ENCODE measurements at regions not wholly inside any gene's neighbourhood (a gene's known extent, or its start where the extent isn't known, plus 50 kb on each side); places are given as distances from the start of the nearest gene placed in this dataset.

DNA sequence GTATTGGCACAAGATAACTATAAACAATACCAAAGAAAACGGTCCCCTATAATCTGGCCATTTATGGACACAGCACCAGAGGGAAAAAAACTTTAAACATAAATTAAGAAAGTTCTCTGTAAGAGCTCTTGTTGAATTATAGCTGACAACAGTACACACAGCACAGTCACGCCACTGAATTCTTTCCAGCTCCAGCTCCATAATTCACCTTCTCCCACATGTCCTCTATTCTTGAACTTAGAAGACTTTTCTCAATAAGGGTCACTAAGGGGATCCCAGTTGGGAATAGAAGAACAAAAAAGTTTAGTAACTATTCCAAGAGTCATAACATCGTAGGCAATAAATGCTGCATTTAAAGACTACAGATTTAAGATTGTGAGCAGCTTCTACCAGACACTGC lies 124.6 kb upstream of the CYP1B1 start:
- Mint-ChIP-seq H3K27me3 (ENCODE audit: insufficient read depth, unreplicated experiment) (no peaks in the 10 kb centered on the region), H3K36me3 (ENCODE audit: insufficient read depth, unreplicated experiment) (no peaks in the 10 kb centered on the region), H3K27ac (ENCODE audit: unreplicated experiment) (no peak overlapping the region), H3K9me3 (ENCODE audit: unreplicated experiment) (no peaks in the 10 kb centered on the region), H3K4me1 (ENCODE audit: low read depth, unreplicated experiment) (no peaks in the 10 kb centered on the region), H3K4me3 (ENCODE audit: unreplicated experiment) (no peak overlapping the region)
- ChIA-PET CTCF (no interaction called here), POLR2A (no interaction called here)
- Histone ChIP-seq H3K27me3 (replicated peaks; ENCODE audit: control insufficient read depth, insufficient read depth, low read length) (no peaks in the 10 kb centered on the region), H3K36me3 (ENCODE audit: control insufficient read depth, insufficient read depth, low read length) (no peaks in the 10 kb centered on the region), H3K4me3 (ENCODE audit: low read depth, low read length) (no peak overlapping the region), H3K9me3 (no peaks in the 10 kb centered on the region), H3K4me1 (no peaks in the 10 kb centered on the region)
- no peak for DNase-seq
- TF ChIP-seq, protein P1, sequence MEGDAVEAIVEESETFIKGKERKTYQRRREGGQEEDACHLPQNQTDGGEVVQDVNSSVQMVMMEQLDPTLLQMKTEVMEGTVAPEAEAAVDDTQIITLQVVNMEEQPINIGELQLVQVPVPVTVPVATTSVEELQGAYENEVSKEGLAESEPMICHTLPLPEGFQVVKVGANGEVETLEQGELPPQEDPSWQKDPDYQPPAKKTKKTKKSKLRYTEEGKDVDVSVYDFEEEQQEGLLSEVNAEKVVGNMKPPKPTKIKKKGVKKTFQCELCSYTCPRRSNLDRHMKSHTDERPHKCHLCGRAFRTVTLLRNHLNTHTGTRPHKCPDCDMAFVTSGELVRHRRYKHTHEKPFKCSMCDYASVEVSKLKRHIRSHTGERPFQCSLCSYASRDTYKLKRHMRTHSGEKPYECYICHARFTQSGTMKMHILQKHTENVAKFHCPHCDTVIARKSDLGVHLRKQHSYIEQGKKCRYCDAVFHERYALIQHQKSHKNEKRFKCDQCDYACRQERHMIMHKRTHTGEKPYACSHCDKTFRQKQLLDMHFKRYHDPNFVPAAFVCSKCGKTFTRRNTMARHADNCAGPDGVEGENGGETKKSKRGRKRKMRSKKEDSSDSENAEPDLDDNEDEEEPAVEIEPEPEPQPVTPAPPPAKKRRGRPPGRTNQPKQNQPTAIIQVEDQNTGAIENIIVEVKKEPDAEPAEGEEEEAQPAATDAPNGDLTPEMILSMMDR (IDR thresholded peaks at IDR 0.05; ENCODE audit: insufficient read depth in 1 of 2, low read depth in 1 of 2, low read length in 1 of 2, severe bottlenecking in 1 of 2, unreplicated experiment in 1 of 2) = no peak
- intact Hi-C loops (cut with micrococcal nuclease; ENCODE audit: unreplicated experiment) = no loop called here
- no TSS peak for BruUV-seq (replicated peaks)

DNA sequence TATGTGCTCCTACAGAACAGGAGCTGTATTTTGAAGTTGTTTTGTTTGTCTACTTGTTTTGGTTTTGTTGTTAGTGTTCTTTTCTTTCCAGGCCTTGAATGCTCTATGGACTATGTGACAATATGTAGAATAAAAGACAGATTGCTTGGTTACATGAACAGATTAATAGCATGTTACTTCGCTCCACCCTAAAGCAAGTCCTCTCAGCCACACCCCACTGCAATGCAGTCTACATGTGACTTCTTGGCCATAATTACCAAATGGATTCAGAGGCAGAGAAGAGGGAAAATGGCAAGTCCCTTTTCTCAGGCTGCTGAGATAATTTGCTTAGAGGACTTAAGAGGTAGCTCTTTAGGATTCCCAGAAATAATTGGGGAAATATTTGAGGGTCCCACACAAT lies 123.2 kb upstream of the CYP1B1 start:
- no peaks in the 10 kb centered on the region for H3K27me3 ChIP-seq (replicated peaks; ENCODE audit: control insufficient read depth, insufficient read depth, low read length)
- DNase-seq = no peak
- H3K9me3 ChIP-seq = no peaks in the 10 kb centered on the region
- Mint-ChIP-seq H3K27ac (ENCODE audit: unreplicated experiment) (no peak overlapping the region), H3K4me3 (ENCODE audit: unreplicated experiment) (no peak overlapping the region), H3K27me3 (ENCODE audit: insufficient read depth, unreplicated experiment) (no peaks in the 10 kb centered on the region), H3K36me3 (ENCODE audit: insufficient read depth, unreplicated experiment) (no peaks in the 10 kb centered on the region), H3K4me1 (ENCODE audit: low read depth, unreplicated experiment) (no peaks in the 10 kb centered on the region), H3K9me3 (ENCODE audit: unreplicated experiment) (no peaks in the 10 kb centered on the region)
- intact Hi-C loops (cut with micrococcal nuclease; ENCODE audit: unreplicated experiment) = no loop called here
- ChIA-PET POLR2A (no interaction called here), CTCF (no interaction called here)
- no peaks in the 10 kb centered on the region for H3K36me3 ChIP-seq (ENCODE audit: control insufficient read depth, insufficient read depth, low read length)
- BruUV-seq (replicated peaks) = no TSS peak
- no peaks in the 10 kb centered on the region for H3K4me1 ChIP-seq
- H3K4me3 ChIP-seq (ENCODE audit: low read depth, low read length) = no peak overlapping the region
- TF ChIP-seq, protein P1 (IDR thresholded peaks at IDR 0.05; ENCODE audit: insufficient read depth in 1 of 2, low read depth in 1 of 2, low read length in 1 of 2, severe bottlenecking in 1 of 2, unreplicated experiment in 1 of 2) = no peak

DNA sequence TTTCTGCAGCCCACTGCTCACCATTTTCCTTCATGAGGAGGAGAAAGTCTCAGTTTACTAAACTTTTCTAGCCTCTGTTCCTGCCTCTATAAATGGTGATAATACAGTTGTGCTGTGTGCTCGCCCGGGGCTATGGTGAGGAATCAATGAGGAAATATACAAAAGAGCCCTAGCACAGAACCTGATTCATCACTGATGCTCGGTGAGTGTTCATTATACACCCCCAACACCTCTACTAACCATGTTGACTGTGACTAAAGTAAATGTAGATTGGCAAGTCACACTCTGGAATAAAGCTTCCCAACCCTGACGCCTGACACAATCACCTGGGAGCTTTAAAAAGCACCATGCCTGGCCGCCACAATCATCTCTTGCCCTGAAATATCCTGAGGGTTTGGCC lies 118.8 kb upstream of the CYP1B1 start:
- CTCF ChIA-PET = interaction anchor here (0.5 kb wide), 1 partner anchor 611 kb away, joined by 3 read pairs; no protein-coding TSS in a partner anchor
- Mint-ChIP-seq H3K4me3 (ENCODE audit: unreplicated experiment) (no peak overlapping the region), H3K4me1 (ENCODE audit: low read depth, unreplicated experiment) (peaks cover 6% of the 10 kb centered on the region), H3K27me3 (ENCODE audit: insufficient read depth, unreplicated experiment) (no peaks in the 10 kb centered on the region), H3K27ac (ENCODE audit: unreplicated experiment) (no peak overlapping the region), H3K9me3 (ENCODE audit: unreplicated experiment) (peaks cover 10% of the 10 kb centered on the region), H3K36me3 (ENCODE audit: insufficient read depth, unreplicated experiment) (no peaks in the 10 kb centered on the region)
- POLR2A ChIA-PET = no interaction called here
- H3K9me3 ChIP-seq = no peaks in the 10 kb centered on the region
- H3K36me3 ChIP-seq (ENCODE audit: control insufficient read depth, insufficient read depth, low read length) = no peaks in the 10 kb centered on the region
- no peaks in the 10 kb centered on the region for H3K27me3 ChIP-seq (replicated peaks; ENCODE audit: control insufficient read depth, insufficient read depth, low read length)
- BruUV-seq (replicated peaks) = no TSS peak
- intact Hi-C loops (cut with micrococcal nuclease; ENCODE audit: unreplicated experiment) = no loop called here
- H3K4me1 ChIP-seq = no peaks in the 10 kb centered on the region
- TF ChIP-seq, protein P1 (IDR thresholded peaks at IDR 0.05; ENCODE audit: insufficient read depth in 1 of 2, low read depth in 1 of 2, low read length in 1 of 2, severe bottlenecking in 1 of 2, unreplicated experiment in 1 of 2) = no peak
- no peak overlapping the region for H3K4me3 ChIP-seq (ENCODE audit: low read depth, low read length)
- DNase-seq = no peak
